Small intestine (tissue), 7 donors: ENCODE measurements at regions not wholly inside any gene's neighbourhood (a gene's known extent, or its start where the extent isn't known, plus 50 kb on each side); places are given as distances from the start of the nearest gene placed in this dataset.
"Not testable (repeated sequence)": the region's sequence is repeated elsewhere in the genome, so short reads cannot be mapped to it uniquely, and the experiment has no call there.

Experiments used
- DNase-seq, 2 donors: peaks; one replicate each; pipeline versions ENCODE4 v3.0.0 to v3.0.0-alpha.2; 2013
- FAIRE-seq: peaks from 2 replicates; lab custom pipeline; 2012; peaks lifted over from hg19 to GRCh38; lab: Jason Lieb, UNC
- H3K27ac ChIP-seq, 3 donors: one replicate each; pipeline ENCODE4 v1.5.1; 2013; ENCODE audit warnings: low read length in 2 of 3, mild to moderate bottlenecking in 2 of 3, control low read depth in 1 of 3, inconsistent platforms in 1 of 3, low read depth in 1 of 3, moderate library complexity in 1 of 3
- H3K27me3 ChIP-seq, 3 donors: one replicate each; pipeline ENCODE4 v1.6.1; 2013; ENCODE audit warnings: low read length in 3 of 3, inconsistent platforms in 1 of 3; ENCODE audit not compliant: control insufficient read depth in 3 of 3, insufficient read depth in 3 of 3
- H3K36me3 ChIP-seq, 3 donors: one replicate each; pipeline ENCODE4 v1.6.1; 2013; ENCODE audit warnings: low read length in 3 of 3, inconsistent platforms in 1 of 3, low read depth in 1 of 3, mild to moderate bottlenecking in 1 of 3, moderate library complexity in 1 of 3; ENCODE audit not compliant: control insufficient read depth in 3 of 3, insufficient read depth in 2 of 3
- H3K4me1 ChIP-seq, 3 donors: one replicate each; pipeline ENCODE4 v1.6.1; 2013; ENCODE audit warnings: low read length in 2 of 3, inconsistent platforms in 1 of 3, low read depth in 1 of 3, mild to moderate bottlenecking in 1 of 3, moderate library complexity in 1 of 3; ENCODE audit not compliant: control insufficient read depth in 3 of 3, insufficient read depth in 2 of 3
- H3K4me3 ChIP-seq, 3 donors: one replicate each; pipeline ENCODE4 v1.5.1; 2013; ENCODE audit warnings: low read length in 3 of 3, control low read depth in 1 of 3, inconsistent platforms in 1 of 3, low read depth in 1 of 3, mild to moderate bottlenecking in 1 of 3, moderate library complexity in 1 of 3
- H3K9me3 ChIP-seq, 2 donors: one replicate each; pipeline ENCODE4 v1.6.1; 2013; ENCODE audit warnings: low read depth in 1 of 2, low read length in 1 of 2; ENCODE audit not compliant: control insufficient read depth in 2 of 2, insufficient read depth in 1 of 2
- WGBS, 3 donors: extraction: QIAGEN DNeasy Blood & Tissue Kit; methylation state at CpG; one replicate each; pipeline ENCODE4 v1.1.7; 2013; 5-methylcytosine and 5-hydroxymethylcytosine counted together
- donor health status: healthy with polysubstance abuse.
- donor health status: control.
- donor health status: control.
- donor health status: Bipolar disorder and iron deficiency.
- donor health status: healthy.

DNA sequence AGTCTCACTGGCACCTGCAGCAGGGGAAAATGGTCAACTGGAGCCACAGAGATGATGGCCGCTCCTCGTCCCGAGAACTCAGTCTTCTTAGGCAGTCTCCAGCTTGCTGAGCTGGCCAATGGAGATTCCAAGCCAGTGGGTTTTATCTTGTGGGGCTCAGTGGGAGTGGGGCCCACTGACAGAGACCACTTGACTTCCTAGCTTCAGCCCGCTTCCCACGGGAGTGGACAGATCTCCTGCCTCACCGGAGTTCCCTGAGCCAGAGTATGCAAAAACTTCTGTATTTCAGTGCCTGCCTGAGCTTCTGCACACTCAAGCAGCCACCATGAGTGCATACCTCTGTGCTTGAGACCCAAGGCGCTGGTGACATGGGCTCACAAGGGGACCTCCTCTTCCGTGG, 105.8 kb downstream of the ZWINT start:
- FAIRE-seq (no peak), DNase-seq (no peak)
- no peaks in the 10 kb centered on the region for H3K36me3 ChIP-seq
- H3K4me1 ChIP-seq: no peaks in the 10 kb centered on the region
- WGBS, 3 donors: 76 to 83% (median 83%) methylated on average over 8 of the region's 8 CpGs
- H3K4me3 ChIP-seq: no peak overlapping the region
- H3K27ac ChIP-seq: no peak overlapping the region
- no peaks in the 10 kb centered on the region for H3K27me3 ChIP-seq
- peaks cover 0 to 9% of the 10 kb centered on the region in 2 donors for H3K9me3 ChIP-seq

DNA sequence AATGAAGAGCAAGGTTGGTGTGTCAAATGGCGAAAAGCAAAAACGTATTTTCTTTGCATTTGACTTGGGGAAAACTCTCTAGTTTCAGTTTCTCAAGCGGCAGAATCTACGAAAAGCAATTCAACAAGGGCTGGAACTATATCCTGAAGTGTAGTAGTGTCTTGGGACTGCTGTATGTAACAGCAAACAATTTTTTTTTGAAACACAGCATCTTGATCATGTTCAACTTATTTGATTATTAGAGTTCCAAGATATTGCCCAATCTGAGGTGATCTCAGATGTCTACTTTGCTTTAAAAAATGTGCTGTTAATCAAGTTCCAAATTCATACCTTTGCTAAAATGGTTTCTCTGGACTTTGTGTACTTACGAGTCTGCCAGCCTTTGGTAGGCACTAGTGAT, 120.6 kb downstream of the ZWINT start:
- DNase-seq (no peak), FAIRE-seq (no peak)
- whole genome bisulfite sequencing, 3 donors: 68 to 78% (median 70%) methylated on average over 5 of the region's 5 CpGs
- Histone ChIP-seq H3K9me3 (no peaks in the 10 kb centered on the region), H3K27ac (no peak overlapping the region), H3K4me1 (no peaks in the 10 kb centered on the region), H3K27me3 (no peaks in the 10 kb centered on the region), H3K36me3 (no peaks in the 10 kb centered on the region), H3K4me3 (no peak overlapping the region)

DNA sequence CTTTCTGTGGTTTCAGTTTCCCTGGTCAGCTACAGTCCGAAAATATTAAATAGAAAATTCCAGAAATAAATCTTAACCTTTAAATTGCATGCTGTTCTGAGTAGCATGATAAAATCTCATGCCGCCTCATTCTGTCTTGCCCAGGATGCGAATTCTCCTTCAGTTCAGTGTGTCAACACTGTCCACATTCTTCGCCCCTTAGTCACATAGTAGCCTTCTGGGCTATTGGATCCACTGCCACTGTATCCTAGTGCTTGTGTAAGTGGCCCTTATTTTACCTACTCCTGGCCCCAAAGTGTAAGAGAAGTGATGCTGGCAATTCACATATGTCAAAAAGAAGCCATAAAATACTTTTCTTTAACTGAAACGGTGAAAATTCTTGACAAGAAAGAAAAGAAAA, 129.6 kb downstream of the ZWINT start:
- Histone ChIP-seq H3K27me3 (no peaks in the 10 kb centered on the region), H3K27ac (no peak overlapping the region), H3K4me3 (no peak overlapping the region), H3K4me1 (no peaks in the 10 kb centered on the region), H3K36me3 (no peaks in the 10 kb centered on the region), H3K9me3 (no peaks in the 10 kb centered on the region)
- no peak for FAIRE-seq
- WGBS, 3 donors: 54 to 62% (median 56%) methylated on average over 5 of the region's 5 CpGs
- no peak for DNase-seq

DNA sequence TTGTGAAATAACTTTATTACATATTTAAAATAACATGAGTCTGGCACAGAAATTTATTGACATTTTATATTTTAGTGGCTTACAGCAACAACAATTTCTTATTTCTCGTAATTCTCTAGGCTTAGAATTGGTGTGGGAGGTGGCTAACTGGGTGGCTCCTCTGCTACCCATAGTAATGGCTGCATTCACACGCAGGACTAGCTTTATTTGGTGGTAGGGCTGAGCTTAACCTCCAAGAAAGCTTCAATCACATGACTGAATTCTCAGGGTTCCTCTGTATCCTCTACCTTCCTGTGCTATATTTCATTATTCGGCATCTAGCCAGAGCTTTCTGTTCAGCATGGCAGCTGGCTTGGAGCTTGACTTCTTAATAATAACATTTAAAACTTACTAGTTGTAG, 138.8 kb downstream of the ZWINT start:
- 62 to 76% (median 72%) methylated on average over 3 of the region's 3 CpGs for WGBS, 3 donors
- Histone ChIP-seq H3K27ac (no peak overlapping the region), H3K4me1 (no peaks in the 10 kb centered on the region), H3K27me3 (no peaks in the 10 kb centered on the region), H3K9me3 (no peaks in the 10 kb centered on the region), H3K4me3 (no peak overlapping the region), H3K36me3 (no peaks in the 10 kb centered on the region)
- FAIRE-seq (no peak), DNase-seq (no peak)

DNA sequence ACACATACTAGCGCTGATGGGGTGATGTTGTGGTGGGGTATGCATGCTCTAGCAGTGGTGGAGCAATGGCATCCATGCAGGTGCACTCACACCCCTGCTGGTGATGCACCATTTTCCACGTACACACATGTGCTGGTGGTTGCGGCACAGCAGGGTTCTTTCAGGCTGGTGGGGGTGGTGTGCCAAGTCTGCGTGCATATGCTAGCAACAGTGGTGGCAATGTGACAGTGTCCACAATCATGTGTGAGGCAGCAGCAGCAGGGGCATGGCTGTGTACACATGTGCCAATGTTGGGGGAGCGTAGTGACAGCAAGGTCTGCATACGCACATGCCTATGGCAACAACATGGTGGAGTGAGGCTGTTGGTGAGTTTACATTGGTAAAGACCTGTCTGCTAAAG, 148.1 kb downstream of the ZWINT start:
- WGBS, 3 donors: 88 to 92% (median 92%) methylated on average over 6 of the region's 6 CpGs
- no peaks in the 10 kb centered on the region for H3K9me3 ChIP-seq
- no peak overlapping the region for H3K4me3 ChIP-seq
- no peaks in the 10 kb centered on the region for H3K4me1 ChIP-seq
- no peaks in the 10 kb centered on the region for H3K36me3 ChIP-seq
- H3K27me3 ChIP-seq: no peaks in the 10 kb centered on the region
- H3K27ac ChIP-seq: no peak overlapping the region
- DNase-seq (no peak), FAIRE-seq (no peak)

DNA sequence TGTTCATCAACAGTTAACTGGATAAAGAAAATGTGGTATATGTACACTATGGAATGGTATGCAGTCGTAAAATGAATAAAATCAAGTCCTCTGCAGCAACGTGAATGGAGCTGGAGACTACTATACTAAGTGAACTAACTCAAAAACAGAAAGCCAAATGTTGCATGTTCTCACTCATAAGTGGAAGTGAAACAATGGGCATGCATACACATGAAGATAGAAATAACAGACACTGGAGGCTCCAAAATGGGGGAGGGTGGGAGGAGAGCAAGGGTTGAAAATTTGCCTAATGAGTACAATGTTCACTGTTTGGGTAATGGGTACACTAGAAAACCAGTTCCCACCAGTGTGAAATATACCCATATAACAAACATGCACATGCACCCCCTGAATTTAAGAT, 179.5 kb downstream of the ZWINT start:
- no peaks in the 10 kb centered on the region for H3K4me1 ChIP-seq
- no peak overlapping the region for H3K4me3 ChIP-seq
- no peaks in the 10 kb centered on the region for H3K27me3 ChIP-seq
- DNase-seq (no peak), FAIRE-seq (no peak)
- no peaks in the 10 kb centered on the region for H3K36me3 ChIP-seq
- H3K27ac ChIP-seq: no peak overlapping the region
- no peaks in the 10 kb centered on the region for H3K9me3 ChIP-seq
- 44 to 68% (median 57%) methylated on average over 2 of the region's 2 CpGs for WGBS, 3 donors

DNA sequence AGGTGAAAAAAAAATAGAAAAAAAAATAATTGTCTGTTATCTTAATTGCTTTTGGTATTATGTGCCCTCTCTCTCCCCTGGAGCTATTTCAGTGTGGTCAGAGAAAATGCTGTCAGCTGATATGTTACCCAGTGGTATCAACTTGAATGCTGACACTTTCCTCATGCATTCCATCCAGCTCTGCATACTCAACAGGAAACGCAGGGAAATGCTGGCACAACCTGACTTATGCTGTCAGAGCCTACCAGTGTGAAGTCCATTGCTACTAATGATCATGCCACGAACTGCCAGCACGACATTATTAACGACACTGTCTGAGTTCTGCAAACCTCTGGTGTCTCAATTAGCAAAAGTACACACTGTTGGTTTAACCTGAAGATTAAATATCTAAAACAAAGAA, 182.8 kb downstream of the ZWINT start:
- no peak for DNase-seq
- H3K27ac ChIP-seq: no peak overlapping the region
- H3K36me3 ChIP-seq: no peaks in the 10 kb centered on the region
- no peaks in the 10 kb centered on the region for H3K4me1 ChIP-seq
- no peaks in the 10 kb centered on the region for H3K27me3 ChIP-seq
- no peaks in the 10 kb centered on the region for H3K9me3 ChIP-seq
- H3K4me3 ChIP-seq: no peak overlapping the region
- no peak for FAIRE-seq
- 19 to 42% (median 31%) methylated on average over 4 of the region's 4 CpGs for WGBS, 3 donors

DNA sequence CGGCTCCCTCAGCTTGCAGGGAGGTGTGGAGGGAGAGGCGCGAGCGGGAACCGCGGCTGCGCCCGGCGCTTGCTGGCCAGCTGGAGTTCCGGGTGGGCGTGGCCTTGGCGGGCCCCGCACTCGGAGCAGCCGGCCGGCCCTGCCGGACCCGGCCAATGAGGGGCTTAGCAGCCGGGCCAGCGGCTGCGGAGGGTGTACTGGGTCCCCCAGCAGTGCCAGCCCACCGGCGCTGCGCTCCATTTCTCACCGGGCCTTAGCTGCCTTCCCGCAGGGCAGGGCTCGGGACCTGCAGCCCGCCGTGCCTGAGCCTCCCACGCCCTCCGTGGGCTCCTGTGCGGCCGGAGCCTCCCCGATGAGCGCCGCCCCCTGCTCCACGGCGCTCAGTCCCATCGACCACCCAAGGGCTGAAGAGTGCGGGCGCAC, 206.0 kb downstream of the ZWINT start:
- FAIRE-seq, H3K4me1 ChIP-seq, H3K36me3 ChIP-seq, H3K27ac ChIP-seq, H3K27me3 ChIP-seq, DNase-seq, H3K4me3 ChIP-seq: not testable (repeated sequence)
- 95 to 97% (median 96%) methylated on average over 19 to 41 of the region's 41 CpGs for WGBS, 3 donors
- peaks cover 1 to 11% of the 10 kb centered on the region in 2 donors for H3K9me3 ChIP-seq

DNA sequence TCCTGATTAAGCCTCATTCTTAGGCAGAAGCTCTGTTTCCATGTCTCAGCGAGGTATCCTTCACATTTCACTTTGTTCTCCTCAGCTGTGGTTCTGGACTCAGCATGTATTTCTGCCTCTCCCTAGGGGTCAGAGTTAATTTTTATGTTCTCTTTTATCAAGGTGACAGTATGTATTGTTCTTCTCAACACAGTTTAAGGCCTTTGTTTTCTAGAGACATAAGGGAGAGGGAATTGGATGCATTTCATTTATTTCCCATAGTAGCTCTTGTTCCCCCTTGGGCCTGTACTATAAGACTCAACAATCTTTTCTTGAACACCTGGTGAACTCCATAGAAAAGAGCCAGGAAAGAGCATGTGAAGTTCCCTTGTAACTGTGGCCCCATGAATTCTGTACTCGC, 214.3 kb downstream of the ZWINT start:
- FAIRE-seq (no peak), DNase-seq (no peak)
- Histone ChIP-seq H3K36me3 (no peaks in the 10 kb centered on the region), H3K4me3 (no peak overlapping the region), H3K9me3 (peaks cover 0 to 8% of the 10 kb centered on the region in 2 donors), H3K4me1 (no peaks in the 10 kb centered on the region), H3K27me3 (no peaks in the 10 kb centered on the region), H3K27ac (no peak overlapping the region)
- WGBS, 3 donors: 77 to 85% (median 80%) methylated on average over 2 of the region's 2 CpGs
